RWPE1 (cell line): ENCODE measurements at regions not wholly inside any gene's neighbourhood (a gene's known extent, or its start where the extent isn't known, plus 50 kb on each side); places are given as distances from the start of the nearest gene placed in this dataset.
A peak's percentile ranks its signal among the peaks of the same experiment; 100 is the strongest.

Experiments used
- CTCF ChIA-PET: fragments of 350-600 bp; sonication (Branson Sonifier 250); formaldehyde crosslinking; extraction: SDS; loops from one replicate; lab custom pipeline; 2021; lab: Yijun Ruan, JAX
- POLR2A ChIA-PET: fragments of 400-600 bp; formaldehyde crosslinking; extraction: SDS; loops from one replicate; lab custom pipeline; 2020; ENCODE audit warnings: antibody characterized with exemption; ENCODE audit not compliant: low non-redundant PET; lab: Yijun Ruan, JAX
- DNase-seq: peaks from one replicate; pipeline ENCODE4 v3.0.0; 2012; ENCODE audit warnings: low spot score
- H3K27ac ChIP-seq: fragments of 450-650 bp; 2 replicates; pipeline ENCODE4 v1.5.1; 2017
- CTCF ChIP-seq: fragments of 450-650 bp; conservative IDR thresholded peaks from 2 replicates; pipeline ENCODE4 v1.5.1; 2017; ENCODE audit warnings: low read depth, mild to moderate bottlenecking

DNA sequence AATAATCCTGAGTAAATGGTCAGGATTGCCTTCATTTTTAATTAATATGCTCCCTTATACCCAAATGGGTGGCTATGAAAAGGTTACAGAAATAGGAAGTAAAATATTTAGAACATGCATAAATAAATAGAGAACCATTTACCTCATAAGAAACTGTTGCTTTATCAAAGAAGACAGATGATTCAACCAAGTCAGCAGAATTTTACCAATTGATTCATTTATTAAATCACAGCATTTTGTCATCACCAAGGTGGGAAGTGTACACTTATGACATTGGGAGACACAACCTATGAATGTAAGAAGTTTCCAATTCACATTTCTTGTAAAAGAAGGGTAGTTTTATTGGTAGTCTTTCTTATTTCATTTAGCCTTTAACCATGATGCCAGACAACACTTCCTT, 870.3 kb upstream of the CHORDC1 start:
- H3K27ac ChIP-seq = no peak overlapping the region
- no peak for TF ChIP-seq CTCF
- ChIA-PET CTCF (no interaction called here), POLR2A (no interaction called here)
- no peak for DNase-seq

- TF ChIP-seq CTCF = no peak
- no peak for DNase-seq
- ChIA-PET CTCF (no interaction called here), POLR2A (no interaction called here)
- no peak overlapping the region for H3K27ac ChIP-seq
Measured at GRCh38 chr11:91091563-91091962, 868.7 kb upstream of the CHORDC1 start.

GRCh38 chr11:91086028-91086427, 863.2 kb upstream of the CHORDC1 start:
- TF ChIP-seq CTCF = no peak
- no peak for DNase-seq
- H3K27ac ChIP-seq = no peak overlapping the region
- CTCF ChIA-PET = no interaction called here
- POLR2A ChIA-PET = no interaction called here

DNA sequence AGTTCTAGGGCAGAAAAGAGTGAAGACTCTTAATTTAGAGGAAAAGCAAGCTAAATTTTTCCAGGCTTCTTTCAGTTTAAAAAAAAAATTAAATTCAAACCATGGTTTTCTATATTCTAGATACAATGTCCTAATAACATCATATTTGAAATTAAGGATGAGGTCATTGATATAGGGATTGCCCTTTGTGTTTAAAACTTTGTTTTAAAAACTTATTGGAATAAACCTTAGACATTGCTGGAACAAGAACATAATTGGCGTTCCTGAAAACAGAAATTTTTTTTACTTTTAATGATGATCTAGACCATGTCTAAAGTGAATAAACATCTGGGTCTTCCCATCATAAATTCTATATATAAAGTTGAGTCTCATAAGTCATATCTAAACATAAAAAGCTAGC, 859.4 kb upstream of the CHORDC1 start:
- TF ChIP-seq CTCF = no peak
- ChIA-PET CTCF (interaction anchor here (0.6 kb wide), 1 partner anchor 174 kb away, joined by 3 read pairs; no protein-coding TSS in a partner anchor), POLR2A (no interaction called here)
- no peak overlapping the region for H3K27ac ChIP-seq
- no peak for DNase-seq

- CTCF ChIA-PET = interaction anchor here (0.6 kb wide), 1 partner anchor 381 kb away, joined by 6 read pairs; no protein-coding TSS in a partner anchor
- DNase-seq = peak; percentile 59
- H3K27ac ChIP-seq = no peak overlapping the region
- POLR2A ChIA-PET = no interaction called here
- no peak for TF ChIP-seq CTCF
Measured at GRCh38 chr11:91081440-91082043, 858.7 kb upstream of the CHORDC1 start.

DNA sequence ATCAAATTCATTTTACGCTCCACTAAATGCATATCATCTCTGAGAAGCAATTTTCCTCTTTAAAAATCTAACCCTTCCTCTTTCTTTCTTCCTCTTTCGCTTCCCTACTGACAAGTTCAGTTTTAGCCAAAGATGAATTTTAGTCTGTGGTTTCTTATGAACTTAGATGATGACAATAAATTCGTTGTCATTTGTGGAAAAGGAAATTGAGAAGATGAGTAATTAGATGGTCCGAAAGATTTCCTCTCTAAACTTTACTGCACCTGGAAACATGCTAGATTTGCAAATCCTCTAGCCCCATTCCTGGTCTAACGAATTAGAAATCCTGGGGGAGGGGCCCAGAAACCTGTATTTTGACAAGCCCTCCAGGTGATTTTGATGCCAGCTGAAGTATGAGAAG, 855.4 kb upstream of the CHORDC1 start:
- DNase-seq = no peak
- ChIA-PET CTCF (no interaction called here), POLR2A (no interaction called here)
- H3K27ac ChIP-seq = no peak overlapping the region
- TF ChIP-seq CTCF = no peak
